Calu3 (cell line): ENCODE measurements at regions not wholly inside any gene's neighbourhood (a gene's known extent, or its start where the extent isn't known, plus 50 kb on each side); places are given as distances from the start of the nearest gene placed in this dataset.
A peak's percentile ranks its signal among the peaks of the same experiment; 100 is the strongest.

Experiments used
- BruUV-seq: library from RNA; stranded (reverse); fragments of 400-500 nt; replicated peaks from 2 replicates; lab custom pipeline; 2021; lab: Mats Ljungman, UMichigan
- CTCF ChIA-PET: fragments of 300-600 bp; sonication (Branson Sonifier 250); formaldehyde crosslinking; loops from one replicate; lab custom pipeline; 2022; ENCODE audit warnings: antibody characterized with exemption; lab: Charles Lee
- DNase-seq: peaks from one replicate; pipeline ENCODE4 v3.0.0; 2022
- H3K27ac Mint-ChIP-seq: one replicate; pipeline ENCODE4 v1.8.0; 2022; ENCODE audit warnings: mixed read lengths; ENCODE audit not compliant: unreplicated experiment
- H3K27me3 Mint-ChIP-seq: one replicate; pipeline ENCODE4 v1.8.0; 2022; ENCODE audit warnings: mixed read lengths; ENCODE audit not compliant: unreplicated experiment
- H3K36me3 Mint-ChIP-seq: one replicate; pipeline ENCODE4 v1.8.0; 2022; ENCODE audit warnings: mild to moderate bottlenecking, moderate library complexity, mixed read lengths; ENCODE audit not compliant: insufficient read depth, unreplicated experiment
- H3K4me1 Mint-ChIP-seq: one replicate; pipeline ENCODE4 v1.8.0; 2022; ENCODE audit warnings: mild to moderate bottlenecking, low read depth, mixed read lengths; ENCODE audit not compliant: unreplicated experiment
- H3K4me3 Mint-ChIP-seq: one replicate; pipeline ENCODE4 v1.8.0; 2022; ENCODE audit warnings: mild to moderate bottlenecking, low read depth, moderate library complexity, mixed read lengths; ENCODE audit not compliant: unreplicated experiment
- H3K9me3 Mint-ChIP-seq: one replicate; pipeline ENCODE4 v1.8.0; 2022; ENCODE audit warnings: low read depth, mixed read lengths; ENCODE audit not compliant: unreplicated experiment
- intact Hi-C: fragments of 100-400 bp; cut with micrococcal nuclease; formaldehyde crosslinking; loops from one replicate; pipeline ENCODE4 v1.10.0; 2022; ENCODE audit not compliant: unreplicated experiment
- TF ChIP-seq, protein P1 (sequence below): fragments of 200-600 bp; IDR thresholded peaks from one replicate; pipeline ENCODE4 v1.8.0; 2022; ENCODE audit warnings: antibody characterized with exemption; ENCODE audit not compliant: unreplicated experiment

DNA sequence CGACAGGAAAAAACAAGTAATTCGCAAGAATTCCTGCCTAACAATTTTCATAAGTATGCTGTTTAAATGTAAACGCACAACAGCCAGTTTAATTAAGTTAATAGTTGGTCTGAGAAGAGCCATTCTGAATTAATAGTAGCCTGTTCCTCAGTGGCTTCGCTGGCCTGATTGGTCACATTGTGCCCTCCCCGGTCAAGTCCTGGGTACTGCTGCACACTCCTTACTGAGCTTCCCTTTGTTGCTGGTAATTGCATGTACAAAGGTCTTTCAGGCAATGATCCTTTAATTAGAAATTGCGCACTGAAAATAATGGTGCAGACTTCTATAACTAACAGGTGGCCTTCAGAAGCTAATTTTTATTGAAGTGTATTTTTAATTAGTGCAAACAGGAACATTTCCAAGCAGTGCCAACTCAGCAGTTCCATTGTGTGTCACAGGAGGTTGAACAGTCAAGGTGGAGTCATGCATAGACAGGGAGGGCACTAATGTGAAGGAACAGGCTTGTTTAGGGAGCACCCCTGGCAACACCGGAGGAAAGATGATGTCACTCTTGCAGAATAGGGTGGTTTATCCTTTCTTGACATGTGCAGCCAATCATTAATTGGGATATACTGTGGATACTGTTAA is 92.6 kb upstream of the SLC22A23 start:
- Mint-ChIP-seq H3K4me1 (peaks cover 9% of the 10 kb centered on the region), H3K27me3 (peaks cover 16% of the 10 kb centered on the region), H3K27ac (no peak overlapping the region), H3K36me3 (no peaks in the 10 kb centered on the region), H3K9me3 (peaks cover 2% of the 10 kb centered on the region), H3K4me3 (no peak overlapping the region)
- intact Hi-C loops: no loop called here
- BruUV-seq: no TSS peak
- no peak for DNase-seq
- CTCF ChIA-PET: interaction anchor here (0.5 kb wide), 1 partner anchor 1394 kb away, joined by 3 read pairs; no protein-coding TSS in a partner anchor
- TF ChIP-seq, protein P1, sequence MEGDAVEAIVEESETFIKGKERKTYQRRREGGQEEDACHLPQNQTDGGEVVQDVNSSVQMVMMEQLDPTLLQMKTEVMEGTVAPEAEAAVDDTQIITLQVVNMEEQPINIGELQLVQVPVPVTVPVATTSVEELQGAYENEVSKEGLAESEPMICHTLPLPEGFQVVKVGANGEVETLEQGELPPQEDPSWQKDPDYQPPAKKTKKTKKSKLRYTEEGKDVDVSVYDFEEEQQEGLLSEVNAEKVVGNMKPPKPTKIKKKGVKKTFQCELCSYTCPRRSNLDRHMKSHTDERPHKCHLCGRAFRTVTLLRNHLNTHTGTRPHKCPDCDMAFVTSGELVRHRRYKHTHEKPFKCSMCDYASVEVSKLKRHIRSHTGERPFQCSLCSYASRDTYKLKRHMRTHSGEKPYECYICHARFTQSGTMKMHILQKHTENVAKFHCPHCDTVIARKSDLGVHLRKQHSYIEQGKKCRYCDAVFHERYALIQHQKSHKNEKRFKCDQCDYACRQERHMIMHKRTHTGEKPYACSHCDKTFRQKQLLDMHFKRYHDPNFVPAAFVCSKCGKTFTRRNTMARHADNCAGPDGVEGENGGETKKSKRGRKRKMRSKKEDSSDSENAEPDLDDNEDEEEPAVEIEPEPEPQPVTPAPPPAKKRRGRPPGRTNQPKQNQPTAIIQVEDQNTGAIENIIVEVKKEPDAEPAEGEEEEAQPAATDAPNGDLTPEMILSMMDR: no peak

DNA sequence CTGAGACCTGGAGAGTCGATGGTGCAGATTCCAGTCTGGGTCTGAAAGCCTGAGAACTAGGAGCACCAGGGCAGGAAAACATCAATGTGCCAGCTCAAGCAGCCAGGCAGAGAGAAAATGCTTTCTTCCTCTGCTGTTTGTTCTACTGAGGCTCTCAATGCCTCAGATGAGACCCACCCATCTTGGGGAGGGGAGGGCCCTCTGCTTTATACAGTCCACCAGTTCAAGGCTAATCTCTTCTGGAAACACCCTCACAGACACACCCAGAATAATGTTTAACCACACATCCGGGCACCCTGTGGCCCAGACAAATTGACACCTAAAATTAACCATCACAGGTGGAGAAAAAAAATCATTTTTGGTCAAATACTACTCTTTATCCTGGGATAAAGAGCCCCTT is 89.3 kb upstream of the SLC22A23 start:
- CTCF ChIA-PET: no interaction called here
- Mint-ChIP-seq H3K27me3 (peaks cover 16% of the 10 kb centered on the region), H3K4me1 (peaks cover 9% of the 10 kb centered on the region), H3K27ac (no peak overlapping the region), H3K4me3 (no peak overlapping the region), H3K36me3 (no peaks in the 10 kb centered on the region), H3K9me3 (peaks cover 2% of the 10 kb centered on the region)
- BruUV-seq: no TSS peak
- peak; percentile 16 for DNase-seq
- TF ChIP-seq, protein P1: no peak
- intact Hi-C loops: no loop called here

DNA sequence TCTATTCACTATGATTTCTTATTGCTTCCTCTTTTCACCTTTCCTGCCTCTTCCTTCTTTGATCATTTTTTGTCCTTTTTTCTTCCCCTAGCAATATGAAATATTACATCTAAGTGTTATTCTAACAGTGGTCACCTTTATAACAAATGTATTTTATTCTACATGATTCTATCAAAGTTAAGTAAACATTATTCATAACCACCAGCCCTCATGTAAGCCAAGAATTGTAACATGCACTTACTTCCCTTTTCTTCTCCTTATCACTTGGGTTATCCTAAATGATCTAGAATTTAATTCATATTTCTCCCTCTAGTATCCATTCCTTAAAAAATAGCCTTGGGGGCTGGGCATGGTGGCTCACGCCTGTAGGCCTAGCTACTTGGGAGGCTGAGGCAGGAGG is 88.3 kb upstream of the SLC22A23 start:
- Mint-ChIP-seq H3K4me3 (no peak overlapping the region), H3K27ac (no peak overlapping the region), H3K36me3 (no peaks in the 10 kb centered on the region), H3K9me3 (no peaks in the 10 kb centered on the region), H3K27me3 (peaks cover 16% of the 10 kb centered on the region), H3K4me1 (peaks cover 9% of the 10 kb centered on the region)
- no peak for DNase-seq
- CTCF ChIA-PET: no interaction called here
- BruUV-seq: no TSS peak
- TF ChIP-seq, protein P1: no peak
- intact Hi-C loops: no loop called here

DNA sequence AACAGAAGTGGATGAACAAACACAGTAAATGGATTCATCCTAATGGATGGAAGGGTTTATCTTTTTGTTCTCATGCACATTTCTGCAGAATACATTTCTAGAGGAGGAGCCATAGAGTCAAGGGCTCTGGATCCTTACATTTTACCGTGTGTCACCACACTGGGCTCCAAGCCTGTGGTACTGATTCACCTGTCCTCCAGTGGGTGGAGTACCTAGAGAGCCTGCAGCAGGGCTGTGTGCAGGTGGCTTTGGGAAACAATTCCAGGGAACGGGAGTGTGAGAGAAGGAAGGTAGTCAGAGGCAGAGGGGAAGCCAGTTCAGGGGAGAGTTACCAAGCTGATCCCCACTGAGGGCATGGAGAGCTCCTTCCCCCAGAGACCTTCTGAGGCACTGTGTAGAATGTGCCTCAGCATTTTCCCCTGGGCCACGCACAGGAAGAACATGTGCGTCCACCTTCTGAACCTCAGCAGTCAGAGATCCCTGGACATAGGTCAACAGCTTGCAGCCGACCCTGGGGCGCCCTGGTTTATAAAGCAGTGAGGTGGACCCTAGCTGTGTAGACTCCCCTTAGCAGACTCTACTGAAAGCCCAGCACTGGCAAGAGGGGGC is 85.3 kb upstream of the SLC22A23 start:
- TF ChIP-seq, protein P1: no peak
- Mint-ChIP-seq H3K4me1 (peaks cover 9% of the 10 kb centered on the region), H3K9me3 (no peaks in the 10 kb centered on the region), H3K27me3 (peaks cover 27% of the 10 kb centered on the region), H3K36me3 (no peaks in the 10 kb centered on the region), H3K4me3 (no peak overlapping the region), H3K27ac (no peak overlapping the region)
- BruUV-seq: no TSS peak
- no peak for DNase-seq
- intact Hi-C loops: no loop called here
- CTCF ChIA-PET: no interaction called here
